ENCODE measurements at regions not wholly inside any gene's neighbourhood (a gene's known extent, or its start where the extent isn't known, plus 50 kb on each side); places are given as distances from the start of the nearest gene placed in this dataset.

- peaks cover 7% of the 10 kb centered on the region for H3K36me3 Mint-ChIP-seq (ENCODE audit: low read depth, unreplicated experiment)
- Histone ChIP-seq H3K4me3 (ENCODE audit: insufficient read depth, low read depth, low read length) (no peak overlapping the region), H3K27me3 (ENCODE audit: insufficient read depth, low read length) (no peaks in the 10 kb centered on the region), H3K27ac (ENCODE audit: low read depth, low read length) (no peak overlapping the region), H3K9ac (ENCODE audit: low read length) (no peak overlapping the region), H2AFZ (ENCODE audit: low read depth, low read length) (no peak overlapping the region), H4K20me1 (ENCODE audit: insufficient read depth, low read length) (no peaks in the 10 kb centered on the region), H3K36me3 (ENCODE audit: insufficient read depth, low read length) (no peaks in the 10 kb centered on the region), H3K4me2 (ENCODE audit: low read length) (no peak overlapping the region), H3K9me3 (ENCODE audit: insufficient read depth, low read depth, low read length) (no peaks in the 10 kb centered on the region), H3K4me1 (ENCODE audit: insufficient read depth, low read length) (peaks cover 26% of the 10 kb centered on the region), H3K79me2 (ENCODE audit: insufficient read depth, low read length) (peaks cover 10% of the 10 kb centered on the region)
- no peak for FAIRE-seq
- TF ChIP-seq EZH2 (IDR thresholded peaks at IDR 0.05; ENCODE audit: insufficient read depth, low read length) (no peak), CTCF (IDR thresholded peaks at IDR 0.05; ENCODE audit: insufficient read depth, low read depth, low read length) (no peak)
- H3K9me3 Mint-ChIP-seq (ENCODE audit: unreplicated experiment) = peaks cover 3% of the 10 kb centered on the region
- H3K27me3 Mint-ChIP-seq (ENCODE audit: low read depth, unreplicated experiment) = no peaks in the 10 kb centered on the region
- H3K4me3 Mint-ChIP-seq (ENCODE audit: unreplicated experiment) = no peak overlapping the region
- peaks cover 23% of the 10 kb centered on the region for H3K4me1 Mint-ChIP-seq (ENCODE audit: low read depth, unreplicated experiment)
- H3K27ac Mint-ChIP-seq (ENCODE audit: unreplicated experiment) = no peak overlapping the region
- DNase-seq (ENCODE audit: low read depth) = no peak
These were observed 560.9 kb downstream of the MIAT start for GRCh38 chr22:27218012-27218920.

GRCh38 chr22:27219036-27219435, 561.6 kb downstream of the MIAT start:
- no peaks in the 10 kb centered on the region for H3K9me3 ChIP-seq (ENCODE audit: insufficient read depth, low read depth, low read length)
- H3K4me2 ChIP-seq (ENCODE audit: low read length) = no peak overlapping the region
- peaks cover 10% of the 10 kb centered on the region for H3K79me2 ChIP-seq (ENCODE audit: insufficient read depth, low read length)
- DNase-seq (ENCODE audit: low read depth) = no peak
- H3K4me1 ChIP-seq (ENCODE audit: insufficient read depth, low read length) = peaks cover 29% of the 10 kb centered on the region
- no peak overlapping the region for H2AFZ ChIP-seq (ENCODE audit: low read depth, low read length)
- peaks cover 20% of the 10 kb centered on the region for H3K4me1 Mint-ChIP-seq (ENCODE audit: low read depth, unreplicated experiment)
- H3K9ac ChIP-seq (ENCODE audit: low read length) = no peak overlapping the region
- H3K4me3 ChIP-seq (ENCODE audit: insufficient read depth, low read depth, low read length) = no peak overlapping the region
- H3K27ac Mint-ChIP-seq (ENCODE audit: unreplicated experiment) = no peak overlapping the region
- no peaks in the 10 kb centered on the region for H3K27me3 Mint-ChIP-seq (ENCODE audit: low read depth, unreplicated experiment)
- no peaks in the 10 kb centered on the region for H3K36me3 ChIP-seq (ENCODE audit: insufficient read depth, low read length)
- peaks cover 7% of the 10 kb centered on the region for H3K36me3 Mint-ChIP-seq (ENCODE audit: low read depth, unreplicated experiment)
- H3K4me3 Mint-ChIP-seq (ENCODE audit: unreplicated experiment) = no peak overlapping the region
- FAIRE-seq = no peak
- H3K9me3 Mint-ChIP-seq (ENCODE audit: unreplicated experiment) = no peaks in the 10 kb centered on the region
- no peaks in the 10 kb centered on the region for H4K20me1 ChIP-seq (ENCODE audit: insufficient read depth, low read length)
- TF ChIP-seq CTCF (IDR thresholded peaks at IDR 0.05; ENCODE audit: insufficient read depth, low read depth, low read length) = no peak
- no peak for TF ChIP-seq EZH2 (IDR thresholded peaks at IDR 0.05; ENCODE audit: insufficient read depth, low read length)
- no peak overlapping the region for H3K27ac ChIP-seq (ENCODE audit: low read depth, low read length)
- no peaks in the 10 kb centered on the region for H3K27me3 ChIP-seq (ENCODE audit: insufficient read depth, low read length)

GRCh38 chr22:27220339-27220738, 563.0 kb downstream of the MIAT start:
- Histone ChIP-seq H3K27ac (ENCODE audit: low read depth, low read length) (peak overlapping the region; percentile 83), H3K4me1 (ENCODE audit: insufficient read depth, low read length) (peaks cover 40% of the 10 kb centered on the region), H2AFZ (ENCODE audit: low read depth, low read length) (no peak overlapping the region), H3K36me3 (ENCODE audit: insufficient read depth, low read length) (no peaks in the 10 kb centered on the region), H3K79me2 (ENCODE audit: insufficient read depth, low read length) (peaks cover 10% of the 10 kb centered on the region), H3K4me3 (ENCODE audit: insufficient read depth, low read depth, low read length) (no peak overlapping the region), H3K27me3 (ENCODE audit: insufficient read depth, low read length) (no peaks in the 10 kb centered on the region), H4K20me1 (ENCODE audit: insufficient read depth, low read length) (no peaks in the 10 kb centered on the region), H3K9me3 (ENCODE audit: insufficient read depth, low read depth, low read length) (no peaks in the 10 kb centered on the region), H3K9ac (ENCODE audit: low read length) (peak overlapping the region; percentile 37), H3K4me2 (ENCODE audit: low read length) (peak overlapping the region; percentile 20)
- no peaks in the 10 kb centered on the region for H3K27me3 Mint-ChIP-seq (ENCODE audit: low read depth, unreplicated experiment)
- FAIRE-seq (peak; percentile 100), DNase-seq (ENCODE audit: low read depth) (peak; percentile 99)
- H3K4me1 Mint-ChIP-seq (ENCODE audit: low read depth, unreplicated experiment) = peaks cover 16% of the 10 kb centered on the region
- TF ChIP-seq EZH2 (IDR thresholded peaks at IDR 0.05; ENCODE audit: insufficient read depth, low read length) = no peak
- TF ChIP-seq CTCF (IDR thresholded peaks at IDR 0.05; ENCODE audit: insufficient read depth, low read depth, low read length) = no peak
- H3K36me3 Mint-ChIP-seq (ENCODE audit: low read depth, unreplicated experiment) = peaks cover 7% of the 10 kb centered on the region
- no peaks in the 10 kb centered on the region for H3K9me3 Mint-ChIP-seq (ENCODE audit: unreplicated experiment)
- H3K27ac Mint-ChIP-seq (ENCODE audit: unreplicated experiment) = no peak overlapping the region
- H3K4me3 Mint-ChIP-seq (ENCODE audit: unreplicated experiment) = no peak overlapping the region

Data from astrocyte (in vitro differentiated cells and primary cell).